ENCODE measurements at regions not wholly inside any gene's neighbourhood (a gene's known extent, or its start where the extent isn't known, plus 50 kb on each side); places are given as distances from the start of the nearest gene placed in this dataset.
"Not testable (repeated sequence)": the region's sequence is repeated elsewhere in the genome, so short reads cannot be mapped to it uniquely, and the experiment has no call there.

DNA sequence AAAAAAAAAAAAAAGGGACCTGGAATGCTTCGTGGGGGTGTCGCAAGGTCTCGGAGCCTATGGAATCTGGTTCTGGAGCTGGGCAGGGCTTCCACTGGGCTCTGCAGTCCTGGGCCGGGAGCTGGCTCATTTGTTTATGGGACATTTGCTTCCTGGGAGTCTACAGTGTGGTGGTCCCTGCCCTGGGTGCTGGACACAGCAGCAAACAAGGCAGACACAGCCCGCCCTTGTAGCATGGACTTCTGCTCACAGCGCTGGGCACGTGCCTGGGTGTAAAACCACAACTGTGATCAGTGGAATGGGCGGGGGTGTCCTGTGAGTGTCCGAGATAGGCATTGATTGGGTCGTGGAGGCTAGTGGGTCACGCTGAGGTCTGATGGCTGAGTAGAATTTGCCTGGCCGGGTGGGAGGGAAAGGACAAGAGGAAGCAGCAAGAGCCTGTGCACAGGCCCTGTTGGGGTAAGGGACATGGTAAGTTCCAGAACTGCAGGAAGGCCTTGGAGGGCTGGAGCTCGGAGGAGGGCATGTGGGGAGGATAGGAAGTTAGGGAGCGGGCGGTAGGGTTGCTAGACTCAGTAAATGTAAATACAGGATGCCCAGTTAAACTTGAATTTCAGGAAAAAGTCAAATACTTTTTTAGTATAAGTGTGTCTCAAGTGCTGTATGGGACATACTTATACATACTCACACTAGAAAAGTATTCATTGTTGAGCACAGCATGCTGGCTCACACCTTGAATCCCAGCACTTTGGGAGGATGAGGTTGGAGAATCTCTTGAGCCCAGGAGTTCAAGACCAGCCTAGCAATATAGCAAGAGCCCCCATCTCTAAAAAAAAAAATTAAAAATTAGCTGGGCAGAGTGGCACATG lies 61.3 kb upstream of the PMEPA1 start:
- H3K4me3 Mint-ChIP-seq, result no peak overlapping the region
- H3K36me3 ChIP-seq (ENCODE audit: control insufficient read depth, insufficient read depth, low read length), result no peaks in the 10 kb centered on the region
- H3K9me3 Mint-ChIP-seq, result no peaks in the 10 kb centered on the region
- DNase-seq (no peak), ATAC-seq (no peak)
- intact Hi-C loops (cut with micrococcal nuclease), result no loop called here
- 80% methylated on average over 15 of the region's 15 CpGs for WGBS (ENCODE audit: insufficient coverage)
- no peaks in the 10 kb centered on the region for H3K36me3 Mint-ChIP-seq
- H3K27me3 ChIP-seq (ENCODE audit: control insufficient read depth, insufficient read depth, low read length), result no peaks in the 10 kb centered on the region
- TF ChIP-seq, protein P1, sequence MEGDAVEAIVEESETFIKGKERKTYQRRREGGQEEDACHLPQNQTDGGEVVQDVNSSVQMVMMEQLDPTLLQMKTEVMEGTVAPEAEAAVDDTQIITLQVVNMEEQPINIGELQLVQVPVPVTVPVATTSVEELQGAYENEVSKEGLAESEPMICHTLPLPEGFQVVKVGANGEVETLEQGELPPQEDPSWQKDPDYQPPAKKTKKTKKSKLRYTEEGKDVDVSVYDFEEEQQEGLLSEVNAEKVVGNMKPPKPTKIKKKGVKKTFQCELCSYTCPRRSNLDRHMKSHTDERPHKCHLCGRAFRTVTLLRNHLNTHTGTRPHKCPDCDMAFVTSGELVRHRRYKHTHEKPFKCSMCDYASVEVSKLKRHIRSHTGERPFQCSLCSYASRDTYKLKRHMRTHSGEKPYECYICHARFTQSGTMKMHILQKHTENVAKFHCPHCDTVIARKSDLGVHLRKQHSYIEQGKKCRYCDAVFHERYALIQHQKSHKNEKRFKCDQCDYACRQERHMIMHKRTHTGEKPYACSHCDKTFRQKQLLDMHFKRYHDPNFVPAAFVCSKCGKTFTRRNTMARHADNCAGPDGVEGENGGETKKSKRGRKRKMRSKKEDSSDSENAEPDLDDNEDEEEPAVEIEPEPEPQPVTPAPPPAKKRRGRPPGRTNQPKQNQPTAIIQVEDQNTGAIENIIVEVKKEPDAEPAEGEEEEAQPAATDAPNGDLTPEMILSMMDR (IDR thresholded peaks at IDR 0.05), result no peak
- H3K4me3 ChIP-seq (ENCODE audit: low read length), result no peak overlapping the region
- H3K4me1 ChIP-seq (ENCODE audit: control insufficient read depth, insufficient read depth, low read length), result peaks cover 4% of the 10 kb centered on the region
- no peak overlapping the region for H3K27ac Mint-ChIP-seq
- no peak overlapping the region for H3K27ac ChIP-seq (ENCODE audit: low read length)
- peaks cover 0 to 6% of the 10 kb centered on the region in 2 donors for H3K4me1 Mint-ChIP-seq
- H3K27me3 Mint-ChIP-seq (ENCODE audit: low read depth in 2 of 2), result peaks cover 10 to 26% of the 10 kb centered on the region in 2 donors
- no peaks in the 10 kb centered on the region for H3K9me3 ChIP-seq (ENCODE audit: control insufficient read depth, insufficient read depth, low read length)

DNA sequence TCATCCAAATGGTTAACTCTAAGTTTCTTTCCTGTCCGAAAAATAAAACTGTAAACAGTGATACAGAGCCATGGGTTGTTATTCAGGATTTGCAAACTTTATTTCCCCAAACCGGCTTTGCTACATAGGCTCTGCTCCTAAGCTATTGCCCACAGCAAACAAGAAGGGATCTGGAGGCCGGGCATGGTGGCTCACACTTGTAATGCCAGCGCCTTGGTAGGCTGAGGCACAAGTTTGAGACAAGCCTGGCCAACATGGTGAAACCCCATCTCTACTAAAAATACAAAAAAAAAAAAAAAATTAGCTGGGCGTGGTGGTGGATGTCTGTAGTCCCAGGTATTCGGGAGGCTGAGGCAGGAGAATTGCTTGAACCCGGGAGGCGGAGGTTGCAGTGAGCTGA lies 60.6 kb upstream of the PMEPA1 start:
- H3K9me3 ChIP-seq (ENCODE audit: control insufficient read depth, insufficient read depth, low read length); H3K36me3 ChIP-seq (ENCODE audit: control insufficient read depth, insufficient read depth, low read length); H3K4me3 ChIP-seq (ENCODE audit: low read length); H3K4me3 Mint-ChIP-seq; H3K36me3 Mint-ChIP-seq; H3K27me3 ChIP-seq (ENCODE audit: control insufficient read depth, insufficient read depth, low read length); H3K4me1 ChIP-seq (ENCODE audit: control insufficient read depth, insufficient read depth, low read length); H3K4me1 Mint-ChIP-seq; H3K9me3 Mint-ChIP-seq; intact Hi-C loops (cut with micrococcal nuclease); ATAC-seq; H3K27ac Mint-ChIP-seq; H3K27ac ChIP-seq (ENCODE audit: low read length); DNase-seq: not testable (repeated sequence)
- 88% methylated on average over 8 of the region's 8 CpGs for WGBS (ENCODE audit: insufficient coverage)
- peaks cover 10 to 19% of the 10 kb centered on the region in 2 donors for H3K27me3 Mint-ChIP-seq (ENCODE audit: low read depth in 2 of 2)

DNA sequence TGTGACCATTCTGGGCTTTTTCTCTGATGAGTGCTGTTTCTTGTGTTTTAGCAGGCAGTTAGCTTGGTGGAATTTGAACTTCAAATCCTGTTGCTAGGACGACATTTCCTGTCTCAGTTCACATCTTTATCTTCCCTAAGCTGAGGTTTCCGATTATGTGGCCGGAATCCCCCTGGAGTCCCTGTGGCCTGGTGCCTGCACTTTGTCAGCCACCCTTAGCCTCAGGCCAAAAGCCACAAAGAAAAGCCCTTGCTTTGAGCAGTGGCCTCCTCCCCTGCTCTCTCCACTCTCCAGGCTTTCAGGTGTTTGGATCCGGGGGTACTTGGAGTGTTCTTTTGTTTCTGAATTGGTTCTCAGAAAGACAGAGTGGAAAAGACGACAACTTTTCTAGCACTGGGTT lies 59.9 kb upstream of the PMEPA1 start:
- Mint-ChIP-seq H3K36me3 (no peaks in the 10 kb centered on the region), H3K27ac (no peak overlapping the region), H3K27me3 (ENCODE audit: low read depth in 2 of 2) (peaks cover 13 to 17% of the 10 kb centered on the region in 2 donors), H3K9me3 (peaks cover 0 to 3% of the 10 kb centered on the region in 2 donors), H3K4me1 (peaks cover 0 to 6% of the 10 kb centered on the region in 2 donors), H3K4me3 (no peak overlapping the region)
- Histone ChIP-seq H3K4me1 (ENCODE audit: control insufficient read depth, insufficient read depth, low read length) (peaks cover 4% of the 10 kb centered on the region), H3K27me3 (ENCODE audit: control insufficient read depth, insufficient read depth, low read length) (no peaks in the 10 kb centered on the region), H3K27ac (ENCODE audit: low read length) (no peak overlapping the region), H3K4me3 (ENCODE audit: low read length) (no peak overlapping the region), H3K36me3 (ENCODE audit: control insufficient read depth, insufficient read depth, low read length) (no peaks in the 10 kb centered on the region), H3K9me3 (ENCODE audit: control insufficient read depth, insufficient read depth, low read length) (peaks cover 2% of the 10 kb centered on the region)
- ATAC-seq (no peak), DNase-seq (no peak)
- TF ChIP-seq, protein P1 (IDR thresholded peaks at IDR 0.05), result no peak
- 66% methylated on average over 5 of the region's 5 CpGs for WGBS (ENCODE audit: insufficient coverage)
- intact Hi-C loops (cut with micrococcal nuclease), result no loop called here

DNA sequence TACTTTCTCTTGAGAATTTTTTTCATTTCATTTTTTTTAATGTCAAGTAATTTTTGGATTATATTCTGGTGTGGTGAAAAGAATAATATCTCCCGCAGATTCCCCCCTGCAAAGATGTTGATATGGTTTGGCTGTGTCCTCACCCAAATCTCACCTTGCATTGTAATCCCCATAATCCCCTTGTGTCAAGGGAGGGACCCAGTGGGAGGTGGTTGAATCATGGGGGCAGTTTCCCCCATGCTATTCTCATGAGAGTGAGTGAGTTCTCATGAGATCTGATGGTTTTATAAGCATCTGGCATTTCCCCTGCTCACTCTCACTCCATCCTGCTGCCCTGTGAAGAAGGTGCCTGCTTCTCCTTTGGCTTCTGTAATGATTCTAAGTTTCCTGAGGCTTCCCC lies 58.7 kb upstream of the PMEPA1 start:
- no peak overlapping the region for H3K4me3 ChIP-seq (ENCODE audit: low read length)
- no peaks in the 10 kb centered on the region for H3K36me3 Mint-ChIP-seq
- H3K27me3 Mint-ChIP-seq (ENCODE audit: low read depth in 2 of 2), result peaks cover 16 to 19% of the 10 kb centered on the region in 2 donors
- no peak overlapping the region for H3K27ac Mint-ChIP-seq
- H3K9me3 Mint-ChIP-seq, result peaks cover 0 to 3% of the 10 kb centered on the region in 2 donors
- TF ChIP-seq, protein P1 (IDR thresholded peaks at IDR 0.05), result no peak
- intact Hi-C loops (cut with micrococcal nuclease), result no loop called here
- WGBS (ENCODE audit: insufficient coverage), result no CpG with 5 or more reads among the region's 1 CpG
- DNase-seq, result no peak
- H3K4me1 ChIP-seq (ENCODE audit: control insufficient read depth, insufficient read depth, low read length), result peaks cover 4% of the 10 kb centered on the region
- no peaks in the 10 kb centered on the region for H3K27me3 ChIP-seq (ENCODE audit: control insufficient read depth, insufficient read depth, low read length)
- no peaks in the 10 kb centered on the region for H3K36me3 ChIP-seq (ENCODE audit: control insufficient read depth, insufficient read depth, low read length)
- no peak overlapping the region for H3K4me3 Mint-ChIP-seq
- ATAC-seq, result no peak
- H3K27ac ChIP-seq (ENCODE audit: low read length), result no peak overlapping the region
- H3K9me3 ChIP-seq (ENCODE audit: control insufficient read depth, insufficient read depth, low read length), result peaks cover 4% of the 10 kb centered on the region
- peaks cover 0 to 6% of the 10 kb centered on the region in 2 donors for H3K4me1 Mint-ChIP-seq

Data from natural killer cell (primary cell).